ENCODE measurements at regions not wholly inside any gene's neighbourhood (a gene's known extent, or its start where the extent isn't known, plus 50 kb on each side); places are given as distances from the start of the nearest gene placed in this dataset.
"Not testable (repeated sequence)": the region's sequence is repeated elsewhere in the genome, so short reads cannot be mapped to it uniquely, and the experiment has no call there.

DNA sequence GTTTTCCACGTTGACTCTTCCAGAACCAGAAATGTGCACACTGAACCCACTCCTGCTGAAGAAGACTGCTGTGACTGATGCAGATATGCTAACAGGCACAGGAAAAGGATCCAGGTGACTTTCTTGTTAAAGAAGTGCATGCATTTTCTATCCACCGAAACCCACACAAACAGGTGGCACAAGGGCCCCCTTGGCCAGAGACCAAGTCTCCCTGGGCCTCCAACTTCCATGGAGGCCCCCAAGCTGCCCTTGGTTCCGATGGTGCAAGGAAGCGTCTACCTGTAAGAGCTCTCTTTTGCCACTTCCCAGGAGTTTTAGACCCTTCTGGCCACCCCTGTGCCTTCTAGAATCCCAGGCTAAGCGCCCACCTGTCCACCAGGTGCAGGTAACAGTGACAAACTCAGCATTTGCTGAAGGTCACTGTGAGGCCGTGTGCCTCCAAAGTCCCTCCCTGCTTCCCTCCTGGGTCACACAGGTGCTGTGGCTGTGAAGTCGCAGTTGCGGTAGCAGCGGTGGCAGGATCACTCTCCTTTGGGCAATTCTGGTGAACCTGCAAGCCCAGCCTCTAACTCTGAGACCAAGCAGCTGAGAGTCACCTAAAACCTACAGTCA is 134.8 kb downstream of the PXDC1 start:
- TF ChIP-seq, protein P1, sequence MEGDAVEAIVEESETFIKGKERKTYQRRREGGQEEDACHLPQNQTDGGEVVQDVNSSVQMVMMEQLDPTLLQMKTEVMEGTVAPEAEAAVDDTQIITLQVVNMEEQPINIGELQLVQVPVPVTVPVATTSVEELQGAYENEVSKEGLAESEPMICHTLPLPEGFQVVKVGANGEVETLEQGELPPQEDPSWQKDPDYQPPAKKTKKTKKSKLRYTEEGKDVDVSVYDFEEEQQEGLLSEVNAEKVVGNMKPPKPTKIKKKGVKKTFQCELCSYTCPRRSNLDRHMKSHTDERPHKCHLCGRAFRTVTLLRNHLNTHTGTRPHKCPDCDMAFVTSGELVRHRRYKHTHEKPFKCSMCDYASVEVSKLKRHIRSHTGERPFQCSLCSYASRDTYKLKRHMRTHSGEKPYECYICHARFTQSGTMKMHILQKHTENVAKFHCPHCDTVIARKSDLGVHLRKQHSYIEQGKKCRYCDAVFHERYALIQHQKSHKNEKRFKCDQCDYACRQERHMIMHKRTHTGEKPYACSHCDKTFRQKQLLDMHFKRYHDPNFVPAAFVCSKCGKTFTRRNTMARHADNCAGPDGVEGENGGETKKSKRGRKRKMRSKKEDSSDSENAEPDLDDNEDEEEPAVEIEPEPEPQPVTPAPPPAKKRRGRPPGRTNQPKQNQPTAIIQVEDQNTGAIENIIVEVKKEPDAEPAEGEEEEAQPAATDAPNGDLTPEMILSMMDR (IDR thresholded peaks at IDR 0.05): no peak
- TF ChIP-seq POLR2A (IDR thresholded peaks at IDR 0.05): no peak
- H3K27ac ChIP-seq: no peak overlapping the region
- H3K27me3 ChIP-seq: peaks cover 6% of the 10 kb centered on the region
- WGBS, 4 donors: 78 to 87% (median 83%) methylated on average over 4 to 9 of the region's 9 CpGs
- intact Hi-C loops (cut with DNase I): no loop called here
- no peaks in the 10 kb centered on the region for H3K36me3 ChIP-seq (replicated peaks in 1 of 2)
- H3K9me3 ChIP-seq (replicated peaks in 1 of 3): no peaks in the 10 kb centered on the region
- H3K4me3 ChIP-seq: no peak overlapping the region
- no peaks in the 10 kb centered on the region for H3K4me1 ChIP-seq (replicated peaks in 1 of 2)
- peak in 1 of 7 donors; percentile 23 for DNase-seq

DNA sequence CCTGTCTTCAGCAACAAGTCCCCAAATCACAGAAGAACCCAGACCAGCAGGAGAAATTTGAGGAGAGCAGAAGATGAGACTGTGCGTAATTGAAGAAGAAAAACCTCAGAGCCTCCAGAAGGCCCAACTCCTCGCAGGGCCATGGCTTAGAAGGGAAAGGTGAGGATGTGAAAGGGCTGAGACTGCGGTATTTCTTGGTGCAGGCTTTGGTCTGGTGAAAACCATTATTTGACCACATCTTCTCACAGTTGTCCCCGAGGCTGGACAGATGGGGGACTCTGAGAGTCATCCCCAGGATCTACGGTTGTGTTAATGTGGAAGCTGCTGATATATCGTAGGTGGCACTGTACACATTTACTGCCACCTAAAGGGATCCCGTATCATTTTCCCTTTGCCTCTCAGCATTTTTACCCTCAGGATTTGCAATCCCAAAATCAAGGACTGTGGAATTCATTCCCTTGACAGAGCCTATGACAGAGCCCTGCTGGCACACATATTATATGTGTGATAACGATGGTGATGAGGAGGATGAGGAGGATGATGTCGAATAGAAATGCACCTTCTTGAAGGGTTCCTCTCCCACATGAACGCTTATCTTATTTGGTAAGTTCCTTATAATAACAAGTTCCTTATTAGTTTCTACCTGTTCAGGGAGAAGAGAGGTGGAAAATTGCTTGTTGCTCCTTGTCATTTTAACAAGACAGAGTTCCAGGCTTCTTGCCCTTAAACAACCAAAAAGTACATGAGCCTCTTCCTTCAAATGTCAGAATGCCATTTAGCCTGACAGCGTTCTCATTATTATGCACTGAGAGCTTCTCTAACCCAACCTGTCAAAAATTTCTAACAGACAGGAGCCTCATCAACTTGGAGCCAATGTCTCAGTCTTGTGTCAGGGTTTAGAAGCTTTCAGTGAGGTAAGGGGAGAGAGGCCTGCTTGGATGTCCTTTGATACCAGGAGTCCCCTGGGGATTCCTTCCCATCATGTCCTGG is 135.8 kb downstream of the PXDC1 start:
- Histone ChIP-seq H3K27ac (no peak overlapping the region), H3K9me3 (replicated peaks in 1 of 3) (no peaks in the 10 kb centered on the region), H3K4me1 (replicated peaks in 1 of 2) (no peaks in the 10 kb centered on the region), H3K27me3 (peaks cover 6% of the 10 kb centered on the region), H3K36me3 (replicated peaks in 1 of 2) (no peaks in the 10 kb centered on the region), H3K4me3 (no peak overlapping the region)
- WGBS, 4 donors: 76 to 86% (median 84%) methylated on average over 11 of the region's 11 CpGs
- TF ChIP-seq POLR2A (IDR thresholded peaks at IDR 0.05): no peak
- TF ChIP-seq, protein P1 (IDR thresholded peaks at IDR 0.05): no peak
- intact Hi-C loops (cut with DNase I): no loop called here
- DNase-seq: peak in 1 of 7 donors; percentile 4

DNA sequence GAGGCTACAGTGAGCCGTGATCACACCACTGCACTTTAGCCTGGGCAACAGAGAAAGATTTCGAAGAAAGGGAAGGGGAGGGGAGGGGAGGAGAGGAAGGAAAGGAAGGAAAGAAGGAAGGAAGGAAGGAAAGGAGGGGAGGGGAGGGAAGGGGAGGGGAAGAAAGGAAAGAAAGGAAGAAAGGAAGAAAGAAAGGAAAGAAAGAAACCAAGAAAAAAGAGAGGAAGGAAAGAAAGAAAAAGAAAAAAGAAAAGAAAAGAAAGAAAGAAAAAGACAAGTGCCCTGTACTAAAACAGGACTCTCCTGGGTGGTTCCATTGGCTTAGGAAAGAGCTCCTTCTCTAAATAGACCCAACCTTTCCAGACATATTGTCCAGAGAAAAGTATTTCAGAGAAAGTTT is 136.6 kb downstream of the PXDC1 start:
- no peak for DNase-seq
- H3K4me3 ChIP-seq: no peak overlapping the region
- H3K27me3 ChIP-seq: peaks cover 6% of the 10 kb centered on the region
- intact Hi-C loops (cut with DNase I): no loop called here
- H3K9me3 ChIP-seq (replicated peaks in 1 of 3): no peaks in the 10 kb centered on the region
- no peaks in the 10 kb centered on the region for H3K36me3 ChIP-seq (replicated peaks in 1 of 2)
- TF ChIP-seq POLR2A (IDR thresholded peaks at IDR 0.05): no peak
- TF ChIP-seq, protein P1 (IDR thresholded peaks at IDR 0.05): no peak
- no peak overlapping the region for H3K27ac ChIP-seq
- no peaks in the 10 kb centered on the region for H3K4me1 ChIP-seq (replicated peaks in 1 of 2)
- WGBS, 4 donors: 65 to 69% (median 68%) methylated on average over 2 of the region's 2 CpGs

DNA sequence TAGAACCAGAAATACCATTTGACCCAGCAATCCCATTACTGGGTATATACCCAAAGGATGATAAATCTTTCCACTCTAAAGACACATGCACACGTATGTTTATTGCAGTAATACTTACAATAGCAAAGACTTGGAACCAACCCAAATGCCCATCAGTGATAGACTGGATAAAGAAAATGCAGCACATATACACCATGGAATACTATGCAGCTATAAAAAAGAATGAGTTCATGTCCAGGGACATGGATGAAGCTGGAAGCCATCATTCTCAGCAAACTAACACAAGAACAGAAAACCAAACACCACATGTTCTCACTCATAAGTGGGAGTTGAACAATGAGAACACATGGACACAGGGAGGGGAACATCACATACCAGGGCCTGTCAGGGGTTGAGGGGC is 137.9 kb downstream of the PXDC1 start:
- H3K9me3 ChIP-seq (replicated peaks in 1 of 3); H3K36me3 ChIP-seq (replicated peaks in 1 of 2); DNase-seq; H3K4me3 ChIP-seq; H3K27me3 ChIP-seq; intact Hi-C loops (cut with DNase I); H3K27ac ChIP-seq; H3K4me1 ChIP-seq (replicated peaks in 1 of 2): not testable (repeated sequence)
- WGBS, 4 donors: 82 to 88% (median 83%) methylated on average over 1 of the region's 1 CpG
